Mesothelial cell of epicardium (in vitro differentiated cells): ENCODE measurements at regions not wholly inside any gene's neighbourhood (a gene's known extent, or its start where the extent isn't known, plus 50 kb on each side); places are given as distances from the start of the nearest gene placed in this dataset.

ENCODE experiments used
- DNase-seq, 2 experiments: peaks; one replicate each; pipeline ENCODE4 v3.0.0; 2021; ENCODE audit warnings: low spot score in 2 of 2; ENCODE audit not compliant: unreplicated experiment in 2 of 2
- H3K27ac Mint-ChIP-seq: 2 replicates; pipeline ENCODE4 v1.8.0; 2021; ENCODE audit warnings: mixed read lengths
- H3K27me3 Mint-ChIP-seq: 2 replicates; pipeline ENCODE4 v1.8.0; 2021; ENCODE audit warnings: low read depth, mixed read lengths
- H3K36me3 Mint-ChIP-seq: 2 replicates; pipeline ENCODE4 v1.8.0; 2021; ENCODE audit warnings: mixed read lengths
- H3K4me1 Mint-ChIP-seq: 2 replicates; pipeline ENCODE4 v1.8.0; 2021; ENCODE audit warnings: mixed read lengths
- H3K4me3 Mint-ChIP-seq: 2 replicates; pipeline ENCODE4 v1.8.0; 2021; ENCODE audit warnings: mild to moderate bottlenecking, moderate library complexity, mixed read lengths
- H3K9me3 Mint-ChIP-seq: 2 replicates; pipeline ENCODE4 v1.8.0; 2021; ENCODE audit warnings: mixed read lengths
- TF ChIP-seq, protein P1 (sequence below): fragments of 200-600 bp; sonication (generic); IDR thresholded peaks from one replicate; pipeline ENCODE4 v1.5.0; 2021; ENCODE audit warnings: antibody characterized with exemption; ENCODE audit not compliant: unreplicated experiment

- H3K27ac Mint-ChIP-seq: no peak overlapping the region
- H3K27me3 Mint-ChIP-seq: peaks cover 17% of the 10 kb centered on the region
- TF ChIP-seq, protein P1, sequence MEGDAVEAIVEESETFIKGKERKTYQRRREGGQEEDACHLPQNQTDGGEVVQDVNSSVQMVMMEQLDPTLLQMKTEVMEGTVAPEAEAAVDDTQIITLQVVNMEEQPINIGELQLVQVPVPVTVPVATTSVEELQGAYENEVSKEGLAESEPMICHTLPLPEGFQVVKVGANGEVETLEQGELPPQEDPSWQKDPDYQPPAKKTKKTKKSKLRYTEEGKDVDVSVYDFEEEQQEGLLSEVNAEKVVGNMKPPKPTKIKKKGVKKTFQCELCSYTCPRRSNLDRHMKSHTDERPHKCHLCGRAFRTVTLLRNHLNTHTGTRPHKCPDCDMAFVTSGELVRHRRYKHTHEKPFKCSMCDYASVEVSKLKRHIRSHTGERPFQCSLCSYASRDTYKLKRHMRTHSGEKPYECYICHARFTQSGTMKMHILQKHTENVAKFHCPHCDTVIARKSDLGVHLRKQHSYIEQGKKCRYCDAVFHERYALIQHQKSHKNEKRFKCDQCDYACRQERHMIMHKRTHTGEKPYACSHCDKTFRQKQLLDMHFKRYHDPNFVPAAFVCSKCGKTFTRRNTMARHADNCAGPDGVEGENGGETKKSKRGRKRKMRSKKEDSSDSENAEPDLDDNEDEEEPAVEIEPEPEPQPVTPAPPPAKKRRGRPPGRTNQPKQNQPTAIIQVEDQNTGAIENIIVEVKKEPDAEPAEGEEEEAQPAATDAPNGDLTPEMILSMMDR: no peak
- H3K4me3 Mint-ChIP-seq: no peak overlapping the region
- H3K36me3 Mint-ChIP-seq: no peaks in the 10 kb centered on the region
- DNase-seq: no peak
- H3K4me1 Mint-ChIP-seq: peaks cover 4% of the 10 kb centered on the region
- peaks cover 3% of the 10 kb centered on the region for H3K9me3 Mint-ChIP-seq
Measured at GRCh38 chr7:52831321-52831720, 204.1 kb upstream of the POM121L12 start.

GRCh38 chr7:52830801-52831200 is 204.6 kb upstream of the POM121L12 start:
- no peak for DNase-seq
- TF ChIP-seq, protein P1: no peak
- peaks cover 17% of the 10 kb centered on the region for H3K27me3 Mint-ChIP-seq
- H3K4me1 Mint-ChIP-seq: peaks cover 7% of the 10 kb centered on the region
- peaks cover 3% of the 10 kb centered on the region for H3K9me3 Mint-ChIP-seq
- H3K27ac Mint-ChIP-seq: no peak overlapping the region
- no peak overlapping the region for H3K4me3 Mint-ChIP-seq
- H3K36me3 Mint-ChIP-seq: no peaks in the 10 kb centered on the region

- no peak overlapping the region for H3K4me3 Mint-ChIP-seq
- no peak for DNase-seq
- H3K4me1 Mint-ChIP-seq: peaks cover 3% of the 10 kb centered on the region
- H3K27me3 Mint-ChIP-seq: peaks cover 10% of the 10 kb centered on the region
- H3K27ac Mint-ChIP-seq: no peak overlapping the region
- H3K36me3 Mint-ChIP-seq: peaks cover 8% of the 10 kb centered on the region
- peaks cover 21% of the 10 kb centered on the region for H3K9me3 Mint-ChIP-seq
- TF ChIP-seq, protein P1: no peak
Measured at GRCh38 chr7:52826515-52827265, 208.7 kb upstream of the POM121L12 start.

GRCh38 chr7:52825611-52826010 is 209.8 kb upstream of the POM121L12 start:
- no peak overlapping the region for H3K27ac Mint-ChIP-seq
- DNase-seq: no peak
- TF ChIP-seq, protein P1: no peak
- peaks cover 10% of the 10 kb centered on the region for H3K27me3 Mint-ChIP-seq
- H3K36me3 Mint-ChIP-seq: peaks cover 8% of the 10 kb centered on the region
- no peak overlapping the region for H3K4me3 Mint-ChIP-seq
- H3K9me3 Mint-ChIP-seq: peaks cover 24% of the 10 kb centered on the region
- H3K4me1 Mint-ChIP-seq: peaks cover 3% of the 10 kb centered on the region

GRCh38 chr7:52811537-52811936 is 223.9 kb upstream of the POM121L12 start:
- no peak for DNase-seq
- Mint-ChIP-seq H3K36me3 (no peaks in the 10 kb centered on the region), H3K27me3 (no peaks in the 10 kb centered on the region), H3K27ac (no peak overlapping the region), H3K4me3 (no peak overlapping the region), H3K9me3 (peaks cover 18% of the 10 kb centered on the region), H3K4me1 (no peaks in the 10 kb centered on the region)
- TF ChIP-seq, protein P1: no peak
